Ovary (tissue), 7 donors: ENCODE measurements at regions not wholly inside any gene's neighbourhood (a gene's known extent, or its start where the extent isn't known, plus 50 kb on each side); places are given as distances from the start of the nearest gene placed in this dataset.

Experiments
- DNase-seq, 5 donors: peaks; one replicate each; pipeline ENCODE4 v3.0.0-alpha.2; 2019 to 2020
- H3K27ac ChIP-seq, 2 donors: fragments of 200-600 bp; one replicate each; pipeline versions ENCODE4 v1.5.1 to v1.8.0; 2019 to 2022
- H3K27me3 ChIP-seq: fragments of 200-600 bp; one replicate; pipeline ENCODE4 v1.8.0; 2022
- H3K36me3 ChIP-seq: fragments of 200-600 bp; sonication (generic); one replicate; pipeline ENCODE4 v1.5.1; 2019
- H3K4me1 ChIP-seq: one replicate; pipeline ENCODE4 v1.8.1; 2013; ENCODE audit warnings: mild to moderate bottlenecking, moderate library complexity; ENCODE audit not compliant: insufficient read depth
- H3K4me3 ChIP-seq: fragments of 200-600 bp; sonication (generic); one replicate; pipeline ENCODE4 v1.5.1; 2017
- H3K9me3 ChIP-seq, 2 donors: fragments of 200-600 bp in 1 of 2; sonication (generic) in 1 of 2; one replicate each; pipeline versions ENCODE4 v1.5.1 to v1.8.1; 2013 to 2019; ENCODE audit warnings: mild to moderate bottlenecking in 1 of 2, moderate library complexity in 1 of 2
- EP300 ChIP-seq: sonication (generic); formaldehyde crosslinking; IDR thresholded peaks from one replicate; pipeline ENCODE4 v1.6.1; 2017; ENCODE audit warnings: antibody characterized with exemption
- POLR2A ChIP-seq: fragments of 450-650 bp; IDR thresholded peaks from one replicate; pipeline ENCODE4 v1.6.1; 2017; ENCODE audit warnings: antibody characterized with exemption, mild to moderate bottlenecking, moderate library complexity
- WGBS, 3 donors: extraction: QIAGEN DNeasy Blood & Tissue Kit in 1 of 3; methylation state at CpG; one replicate each; pipeline versions ENCODE4 v1.1.5 to v1.1.7; 2013 to 2017; 5-methylcytosine and 5-hydroxymethylcytosine counted together
- intact Hi-C, 4 donors: fragments of 100-400 bp; cut with DNase I; formaldehyde crosslinking; loops; one replicate each; pipeline versions ENCODE4 v1.11.0 to v1.15.1; 2022 to 2023
- TF ChIP-seq, protein P1 (sequence below), 3 donors: fragments of 450-650 bp in 2 of 3; fragments of 200-600 bp in 1 of 3; IDR thresholded peaks; one replicate each; pipeline versions ENCODE4 v1.5.1 to v1.8.0; 2016 to 2022; ENCODE audit warnings: antibody characterized with exemption in 3 of 3, mild to moderate bottlenecking in 1 of 3
- donor health status: DM: no; HTN: no; CAD: no; lungs with moderate emphysema.
- donor health status: DM: no; HTN: no; CAD: no.
- donor health status: Bipolar disorder and iron deficiency.
- donor health status: DM: no; HTN: no; CAD: no.
- donor health status: DM: yes; HTN: yes; CAD: no.

DNA sequence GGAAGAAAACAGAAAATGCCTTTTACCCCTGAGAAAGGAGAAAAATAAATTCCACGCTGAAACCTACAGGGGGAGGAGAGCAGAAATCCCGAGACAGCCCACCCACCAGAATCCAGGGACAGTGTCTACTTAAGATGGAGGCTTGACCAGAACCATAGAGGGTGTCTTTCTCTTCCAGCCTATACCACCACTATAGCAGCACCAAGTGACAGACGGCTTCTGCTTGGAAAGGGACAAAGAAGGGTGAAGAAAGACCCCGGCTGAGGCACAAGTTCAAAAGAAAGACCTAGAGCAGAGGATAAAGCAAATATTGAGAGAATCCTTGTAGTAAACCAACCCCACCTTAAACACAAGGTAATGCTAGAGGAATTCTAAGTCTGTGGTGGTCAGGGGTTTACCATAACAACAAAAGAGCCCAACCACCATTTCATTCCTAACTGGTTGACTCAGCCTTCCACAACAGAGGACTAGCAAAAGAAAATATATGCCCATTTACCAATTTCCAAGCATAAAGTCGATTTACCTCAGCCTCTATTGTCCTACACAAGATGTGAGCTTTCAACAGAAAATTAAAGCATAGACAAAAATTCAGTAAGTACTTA is 105.3 kb upstream of the FOXG1 start:
- Histone ChIP-seq H3K4me1 (no peaks in the 10 kb centered on the region), H3K36me3 (no peaks in the 10 kb centered on the region), H3K9me3 (no peaks in the 10 kb centered on the region), H3K4me3 (no peak overlapping the region), H3K27me3 (no peaks in the 10 kb centered on the region), H3K27ac (no peak overlapping the region)
- WGBS, 3 donors: 56 to 69% (median 59%) methylated on average over 5 of the region's 5 CpGs
- intact Hi-C loops: no loop called here
- TF ChIP-seq EP300 (no peak), POLR2A (no peak)
- TF ChIP-seq, protein P1, sequence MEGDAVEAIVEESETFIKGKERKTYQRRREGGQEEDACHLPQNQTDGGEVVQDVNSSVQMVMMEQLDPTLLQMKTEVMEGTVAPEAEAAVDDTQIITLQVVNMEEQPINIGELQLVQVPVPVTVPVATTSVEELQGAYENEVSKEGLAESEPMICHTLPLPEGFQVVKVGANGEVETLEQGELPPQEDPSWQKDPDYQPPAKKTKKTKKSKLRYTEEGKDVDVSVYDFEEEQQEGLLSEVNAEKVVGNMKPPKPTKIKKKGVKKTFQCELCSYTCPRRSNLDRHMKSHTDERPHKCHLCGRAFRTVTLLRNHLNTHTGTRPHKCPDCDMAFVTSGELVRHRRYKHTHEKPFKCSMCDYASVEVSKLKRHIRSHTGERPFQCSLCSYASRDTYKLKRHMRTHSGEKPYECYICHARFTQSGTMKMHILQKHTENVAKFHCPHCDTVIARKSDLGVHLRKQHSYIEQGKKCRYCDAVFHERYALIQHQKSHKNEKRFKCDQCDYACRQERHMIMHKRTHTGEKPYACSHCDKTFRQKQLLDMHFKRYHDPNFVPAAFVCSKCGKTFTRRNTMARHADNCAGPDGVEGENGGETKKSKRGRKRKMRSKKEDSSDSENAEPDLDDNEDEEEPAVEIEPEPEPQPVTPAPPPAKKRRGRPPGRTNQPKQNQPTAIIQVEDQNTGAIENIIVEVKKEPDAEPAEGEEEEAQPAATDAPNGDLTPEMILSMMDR (IDR thresholded peaks at IDR 0.05): no peak
- DNase-seq: no peak

DNA sequence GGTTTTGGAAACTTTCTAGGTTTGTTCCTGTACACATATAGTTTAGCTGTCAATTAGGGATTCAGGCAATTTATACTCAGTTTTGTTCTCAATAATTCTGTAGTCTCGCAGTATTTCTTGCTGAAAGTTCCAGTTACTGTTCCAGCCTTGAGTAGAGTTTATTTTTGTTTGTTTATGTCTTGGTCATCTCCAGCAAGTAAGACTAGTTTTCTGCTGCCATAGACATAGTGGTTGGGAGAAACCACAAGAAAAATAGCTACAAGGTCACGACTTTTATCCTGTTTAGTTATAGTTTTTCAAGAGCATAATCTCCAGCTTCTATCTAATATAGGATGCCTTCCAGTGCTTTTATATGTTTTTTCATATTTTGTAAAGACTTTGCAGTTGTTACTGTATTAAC is 99.6 kb upstream of the FOXG1 start:
- Histone ChIP-seq H3K36me3 (no peaks in the 10 kb centered on the region), H3K9me3 (no peaks in the 10 kb centered on the region), H3K4me3 (no peak overlapping the region), H3K27ac (no peak overlapping the region), H3K4me1 (no peaks in the 10 kb centered on the region), H3K27me3 (no peaks in the 10 kb centered on the region)
- TF ChIP-seq EP300 (no peak), POLR2A (no peak)
- TF ChIP-seq, protein P1 (IDR thresholded peaks at IDR 0.05): no peak
- WGBS, 3 donors: 76 to 81% (median 78%) methylated on average over 2 of the region's 2 CpGs
- DNase-seq: no peak
- intact Hi-C loops: no loop called here

DNA sequence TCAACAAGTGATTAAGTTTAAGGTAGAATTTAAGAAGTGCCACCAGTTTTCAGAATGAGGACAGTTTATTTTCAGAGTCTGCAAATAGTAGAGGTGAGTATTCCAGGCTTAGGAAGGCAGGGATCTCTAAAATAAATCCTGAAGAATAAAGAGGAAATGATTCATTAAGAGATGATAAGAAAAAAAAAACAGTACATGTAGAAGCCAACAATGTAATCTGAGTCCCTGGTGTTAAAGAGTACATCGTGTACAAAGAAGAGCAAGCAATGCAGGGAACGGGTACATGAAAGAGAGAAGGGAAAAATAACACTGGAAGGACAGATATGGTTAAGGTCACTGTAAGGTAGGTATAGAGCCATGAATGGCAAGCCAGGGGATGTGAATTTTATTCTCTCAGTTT is 95.2 kb upstream of the FOXG1 start:
- TF ChIP-seq, protein P1 (IDR thresholded peaks at IDR 0.05): no peak
- TF ChIP-seq POLR2A (no peak), EP300 (no peak)
- no peaks in the 10 kb centered on the region for H3K4me1 ChIP-seq

DNA sequence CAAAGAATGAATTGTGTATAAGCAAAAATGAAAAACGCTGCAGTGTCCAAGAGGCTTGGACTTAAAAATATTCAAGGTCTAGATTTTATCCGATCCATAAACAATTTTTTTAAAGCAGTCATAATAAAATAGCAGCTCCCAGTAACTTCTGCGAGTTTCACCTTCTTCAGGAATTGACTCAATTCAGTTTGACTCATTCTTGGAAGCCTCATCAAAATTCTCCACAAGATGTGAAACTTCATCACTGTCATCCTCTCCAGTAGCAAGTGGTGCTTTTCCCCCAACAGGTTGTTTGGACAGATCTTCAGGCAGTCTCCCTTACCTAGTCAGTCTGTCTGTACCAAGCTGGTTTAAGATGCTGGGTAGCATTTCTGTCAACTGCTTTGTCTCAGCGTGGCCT is 93.5 kb upstream of the FOXG1 start:
- no peaks in the 10 kb centered on the region for H3K4me1 ChIP-seq
- DNase-seq: no peak
- no peaks in the 10 kb centered on the region for H3K9me3 ChIP-seq
- H3K36me3 ChIP-seq: no peaks in the 10 kb centered on the region
- intact Hi-C loops: no loop called here
- H3K27ac ChIP-seq: no peak overlapping the region
- no peak for TF ChIP-seq POLR2A
- TF ChIP-seq, protein P1 (IDR thresholded peaks at IDR 0.05): no peak
- no peak for TF ChIP-seq EP300
- 31 to 62% (median 42%) methylated on average over 4 of the region's 4 CpGs for WGBS, 3 donors
- H3K27me3 ChIP-seq: no peaks in the 10 kb centered on the region
- H3K4me3 ChIP-seq: no peak overlapping the region

More for the DNA sequence above, 95.2 kb upstream of the FOXG1 start:
- WGBS, 3 donors: 2 to 12% (median 4%) methylated on average over 2 of the region's 2 CpGs
- no peak overlapping the region for H3K27ac ChIP-seq
- intact Hi-C loops: no loop called here
- no peak overlapping the region for H3K4me3 ChIP-seq
- no peak for DNase-seq
- H3K9me3 ChIP-seq: no peaks in the 10 kb centered on the region
- no peaks in the 10 kb centered on the region for H3K27me3 ChIP-seq
- no peaks in the 10 kb centered on the region for H3K36me3 ChIP-seq
